Upper lobe of left lung (tissue), 4 donors: ENCODE measurements at regions not wholly inside any gene's neighbourhood (a gene's known extent, or its start where the extent isn't known, plus 50 kb on each side); places are given as distances from the start of the nearest gene placed in this dataset.

Experiments used
- EP300 ChIP-seq, 4 donors: sonication (generic); formaldehyde crosslinking; IDR thresholded peaks; one replicate each; pipeline ENCODE4 v1.5.1; 2017; ENCODE audit warnings: antibody characterized with exemption in 4 of 4, control low read depth in 2 of 4
- POLR2A ChIP-seq, 4 donors: fragments of 450-650 bp; IDR thresholded peaks; one replicate each; pipeline ENCODE4 v1.5.1; 2016 to 2017; ENCODE audit warnings: antibody characterized with exemption in 4 of 4, mild to moderate bottlenecking in 2 of 4
- POLR2AphosphoS5 ChIP-seq, 2 donors: sonication (generic); formaldehyde crosslinking; IDR thresholded peaks; one replicate each; pipeline ENCODE4 v1.5.1; 2017; ENCODE audit warnings: antibody characterized with exemption in 2 of 2
- TF ChIP-seq, protein P1 (sequence below), 6 experiments: fragments of 450-650 bp in 4 of 6; fragments of 200-600 bp in 2 of 6; sonication (generic) in 2 of 6; IDR thresholded peaks; one replicate each; pipeline ENCODE4 v1.5.1; 2016 to 2019; ENCODE audit warnings: antibody characterized with exemption in 6 of 6

DNA sequence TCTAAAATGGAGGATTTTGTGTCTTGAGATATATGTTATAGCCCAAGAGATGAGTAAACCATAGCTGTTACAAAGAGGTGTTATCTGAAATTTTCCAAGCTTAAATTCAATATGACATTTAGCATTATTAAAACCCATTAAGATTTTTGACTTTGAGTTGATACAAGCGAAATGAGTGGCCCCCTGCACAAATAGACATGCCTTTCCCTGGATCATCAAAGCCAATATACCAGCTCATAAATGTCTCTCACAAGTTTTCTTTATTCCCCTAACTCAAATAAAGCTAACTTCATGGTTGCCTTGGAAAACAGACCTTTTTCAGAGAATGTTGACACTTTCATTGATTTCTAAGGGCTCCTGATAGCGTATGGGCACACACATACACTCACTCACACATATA is 55.5 kb upstream of the TIAM1 start:
- no peak for TF ChIP-seq POLR2AphosphoS5 (IDR thresholded peaks at IDR 0.05)
- TF ChIP-seq, protein P1, sequence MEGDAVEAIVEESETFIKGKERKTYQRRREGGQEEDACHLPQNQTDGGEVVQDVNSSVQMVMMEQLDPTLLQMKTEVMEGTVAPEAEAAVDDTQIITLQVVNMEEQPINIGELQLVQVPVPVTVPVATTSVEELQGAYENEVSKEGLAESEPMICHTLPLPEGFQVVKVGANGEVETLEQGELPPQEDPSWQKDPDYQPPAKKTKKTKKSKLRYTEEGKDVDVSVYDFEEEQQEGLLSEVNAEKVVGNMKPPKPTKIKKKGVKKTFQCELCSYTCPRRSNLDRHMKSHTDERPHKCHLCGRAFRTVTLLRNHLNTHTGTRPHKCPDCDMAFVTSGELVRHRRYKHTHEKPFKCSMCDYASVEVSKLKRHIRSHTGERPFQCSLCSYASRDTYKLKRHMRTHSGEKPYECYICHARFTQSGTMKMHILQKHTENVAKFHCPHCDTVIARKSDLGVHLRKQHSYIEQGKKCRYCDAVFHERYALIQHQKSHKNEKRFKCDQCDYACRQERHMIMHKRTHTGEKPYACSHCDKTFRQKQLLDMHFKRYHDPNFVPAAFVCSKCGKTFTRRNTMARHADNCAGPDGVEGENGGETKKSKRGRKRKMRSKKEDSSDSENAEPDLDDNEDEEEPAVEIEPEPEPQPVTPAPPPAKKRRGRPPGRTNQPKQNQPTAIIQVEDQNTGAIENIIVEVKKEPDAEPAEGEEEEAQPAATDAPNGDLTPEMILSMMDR (IDR thresholded peaks at IDR 0.05) = no peak
- TF ChIP-seq POLR2A (IDR thresholded peaks at IDR 0.05) = no peak
- TF ChIP-seq EP300 (IDR thresholded peaks at IDR 0.05) = no peak
